GM12878 (cell line): ENCODE measurements at regions not wholly inside any gene's neighbourhood (a gene's known extent, or its start where the extent isn't known, plus 50 kb on each side); places are given as distances from the start of the nearest gene placed in this dataset.

Experiments used
- ATAC-seq: fragments of 200-7000 bp; cut with Tn5 transposase; 3 replicates; pipeline ENCODE4 v1.9.1; 2020; ENCODE audit warnings: mild to moderate bottlenecking, moderate library complexity
- BruUV-seq: library from RNA; stranded (reverse); fragments of 400-500 nt; replicated peaks from 2 replicates; lab custom pipeline; 2021; lab: Mats Ljungman, UMichigan
- CTCF ChIA-PET: fragments of 300-600 bp; sonication (Branson Sonifier 250); formaldehyde crosslinking; extraction: SDS; loops from one replicate; lab custom pipeline; 2021; ENCODE audit warnings: inconsistent platforms; lab: Yijun Ruan, JAX
- POLR2A ChIA-PET: fragments of 350-600 bp; formaldehyde crosslinking; extraction: SDS; loops from one replicate; lab custom pipeline; 2021; ENCODE audit warnings: inconsistent platforms; lab: Charles Lee
- RAD21 ChIA-PET: fragments of 300-600 bp; sonication (Branson Sonifier 250); formaldehyde crosslinking; loops from one replicate; lab custom pipeline; 2023; ENCODE audit warnings: antibody characterized with exemption; ENCODE audit not compliant: unreplicated experiment; lab: Charles Lee
- SMC1A ChIA-PET: fragments of 300-600 bp; sonication (Branson Sonifier 250); formaldehyde crosslinking; loops from one replicate; lab custom pipeline; 2023; ENCODE audit not compliant: unreplicated experiment, uncharacterized antibody; lab: Charles Lee
- DNase-seq: peaks from one replicate; pipeline ENCODE4 v3.0.0-alpha.2; 2011; ENCODE audit warnings: low read depth, low spot score
- FAIRE-seq: peaks from 3 replicates; lab custom pipeline; 2011; peaks lifted over from hg19 to GRCh38; lab: Jason Lieb, UNC
- H2AFZ ChIP-seq: 2 replicates; pipeline ENCODE4 v1.6.0; 2011; ENCODE audit warnings: low read depth, low read length, control low read depth; ENCODE audit not compliant: control insufficient read depth
- H3K27ac ChIP-seq: 2 replicates; pipeline ENCODE4 v1.5.1; 2011; ENCODE audit warnings: control low read depth; ENCODE audit not compliant: control insufficient read depth, insufficient read depth
- H3K27me3 ChIP-seq, 2 experiments: replicated peaks in 1 of 2; 2 replicates each; pipeline versions ENCODE4 v1.6.0 to v1.6.1; 2011; ENCODE audit warnings: low read length in 1 of 2; ENCODE audit not compliant: control insufficient read depth in 2 of 2, insufficient read depth in 2 of 2
- H3K36me3 ChIP-seq, 2 experiments: 2 replicates each; pipeline ENCODE4 v1.5.1; 2011; ENCODE audit warnings: low read length in 1 of 2; ENCODE audit not compliant: control insufficient read depth in 2 of 2, insufficient read depth in 2 of 2
- H3K4me1 ChIP-seq: 2 replicates; pipeline ENCODE4 v1.6.1; 2011; ENCODE audit warnings: mild to moderate bottlenecking, low read length, moderate library complexity, mixed read lengths; ENCODE audit not compliant: control insufficient read depth, insufficient read depth
- H3K4me2 ChIP-seq: 2 replicates; pipeline ENCODE4 v1.6.0; 2011; ENCODE audit warnings: control low read depth; ENCODE audit not compliant: control insufficient read depth, insufficient read depth
- H3K4me3 ChIP-seq: fragments of 200-600 bp; sonication (generic); 2 replicates; pipeline ENCODE4 v1.5.1; 2016
- H3K79me2 ChIP-seq: 2 replicates; pipeline ENCODE4 v1.6.0; 2011; ENCODE audit warnings: low read length; ENCODE audit not compliant: control insufficient read depth, insufficient read depth
- H3K9ac ChIP-seq: 2 replicates; pipeline ENCODE4 v1.8.0; 2011; ENCODE audit warnings: low read length, control low read depth, mixed read lengths; ENCODE audit not compliant: control insufficient read depth, insufficient read depth
- H3K9me3 ChIP-seq: replicated peaks from 3 replicates; pipeline ENCODE4 v1.5.1; 2011; ENCODE audit warnings: mild to moderate bottlenecking, low read length; ENCODE audit not compliant: control insufficient read depth, insufficient read depth
- H4K20me1 ChIP-seq: 2 replicates; pipeline ENCODE4 v1.6.0; 2011; ENCODE audit not compliant: control insufficient read depth, insufficient read depth
- BACH1 ChIP-seq: fragments of 450-650 bp; IDR thresholded peaks from 2 replicates; pipeline ENCODE4 v1.6.1; 2017; ENCODE audit warnings: mild to moderate bottlenecking, borderline replicate concordance
- CHD1 ChIP-seq: IDR thresholded peaks from 2 replicates; pipeline ENCODE4 v1.6.1; 2012; ENCODE audit warnings: low read depth, low read length, improper control_type of control experiment
- NR2F1 ChIP-seq: fragments of 450-650 bp; conservative IDR thresholded peaks from 2 replicates; pipeline ENCODE4 v1.6.1; 2017; ENCODE audit warnings: mild to moderate bottlenecking
- NRF1 ChIP-seq: conservative IDR thresholded peaks from 2 replicates; pipeline ENCODE4 v1.6.1; 2011; ENCODE audit warnings: mild to moderate bottlenecking, low read depth, low read length, improper control_type of control experiment
- SP1 ChIP-seq: IDR thresholded peaks from one replicate; pipeline ENCODE4 v1.6.1; 2011; ENCODE audit warnings: low read depth, low read length
- STAT3 ChIP-seq: IDR thresholded peaks from 2 replicates; pipeline ENCODE4 v1.6.1; 2011; ENCODE audit warnings: low read depth, low read length, improper control_type of control experiment
- SUPT20H ChIP-seq: IDR thresholded peaks from 2 replicates; pipeline ENCODE4 v1.6.1; 2011; ENCODE audit warnings: low read depth, mild to moderate bottlenecking, low read length, moderate library complexity, borderline replicate concordance; ENCODE audit not compliant: control insufficient read depth
- ZNF384 ChIP-seq: IDR thresholded peaks from 2 replicates; pipeline ENCODE4 v1.6.1; 2012; ENCODE audit warnings: low read depth, mild to moderate bottlenecking, low read length, improper control_type of control experiment, borderline replicate concordance
- WGBS: methylation state at CpG from one replicate; pipeline ENCODE4 v1.1.6; 2016; ENCODE audit warnings: low lambda C conversion rate; ENCODE audit not compliant: insufficient replicate concordance, insufficient coverage; ENCODE audit errors: missing lambda C conversion rate; 5-methylcytosine and 5-hydroxymethylcytosine counted together
- in situ Hi-C: fragments of 300-500 bp; cut with MboI; formaldehyde crosslinking; loops from 9 replicates; pipeline ENCODE4 v1.14.3; 2018; ENCODE audit warnings: mixed read lengths
- intact Hi-C: fragments of 100-400 bp; cut with micrococcal nuclease; formaldehyde crosslinking; loops from one replicate; pipeline ENCODE4 v1.14.2; 2022; ENCODE audit not compliant: unreplicated experiment
- TF ChIP-seq, protein P1 (sequence below), 3 experiments: IDR thresholded peaks in 2 of 3; conservative IDR thresholded peaks in 1 of 3; 2 replicates each; pipeline ENCODE4 v1.5.1; 2011; ENCODE audit warnings: low read depth in 3 of 3, low read length in 3 of 3, mild to moderate bottlenecking in 3 of 3, control low read depth in 2 of 3, moderate library complexity in 2 of 3, inconsistent platforms in 1 of 3, mixed read lengths in 1 of 3; ENCODE audit not compliant: control insufficient read depth in 2 of 3, insufficient read depth in 1 of 3; ENCODE audit errors: extremely low read depth in 1 of 3
- TF ChIP-seq, protein P2 (sequence below): fragments of 450-650 bp; IDR thresholded peaks from 2 replicates; pipeline ENCODE4 v1.6.1; 2017; ENCODE audit warnings: borderline replicate concordance
- TF ChIP-seq, protein P3 (sequence below): IDR thresholded peaks from 2 replicates; pipeline ENCODE4 v1.6.1; 2011; ENCODE audit warnings: borderline replicate concordance, low read depth, mild to moderate bottlenecking, moderate library complexity, mixed read lengths, low read length; ENCODE audit not compliant: insufficient read depth; ENCODE audit errors: extremely low read length

DNA sequence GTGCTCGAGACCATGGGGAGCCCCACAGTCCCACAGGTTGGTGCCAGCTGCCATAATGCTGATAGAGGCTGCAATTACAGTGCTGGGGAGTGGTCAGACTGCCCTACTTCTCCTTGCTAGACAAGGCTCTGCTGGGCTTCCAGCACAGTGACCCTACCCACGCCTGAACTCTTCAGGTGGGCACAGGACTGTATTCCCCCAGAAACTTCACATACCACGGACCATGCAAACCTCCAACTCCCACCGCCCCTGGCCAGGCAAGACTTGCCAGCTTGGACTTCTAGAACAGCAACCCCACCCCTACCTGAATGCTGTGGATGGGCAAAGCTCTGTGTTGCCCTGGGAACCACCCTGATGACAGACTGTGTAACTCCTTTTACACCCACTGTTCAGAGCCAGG, 885.3 kb downstream of the SI start:
- no TSS peak for BruUV-seq
- no peaks in the 10 kb centered on the region for H3K9me3 ChIP-seq
- no peaks in the 10 kb centered on the region for H4K20me1 ChIP-seq
- H2AFZ ChIP-seq: no peak overlapping the region
- TF ChIP-seq ZNF384 (no peak), NR2F1 (no peak), BACH1 (no peak), CHD1 (no peak), STAT3 (no peak)
- TF ChIP-seq, protein P1, sequence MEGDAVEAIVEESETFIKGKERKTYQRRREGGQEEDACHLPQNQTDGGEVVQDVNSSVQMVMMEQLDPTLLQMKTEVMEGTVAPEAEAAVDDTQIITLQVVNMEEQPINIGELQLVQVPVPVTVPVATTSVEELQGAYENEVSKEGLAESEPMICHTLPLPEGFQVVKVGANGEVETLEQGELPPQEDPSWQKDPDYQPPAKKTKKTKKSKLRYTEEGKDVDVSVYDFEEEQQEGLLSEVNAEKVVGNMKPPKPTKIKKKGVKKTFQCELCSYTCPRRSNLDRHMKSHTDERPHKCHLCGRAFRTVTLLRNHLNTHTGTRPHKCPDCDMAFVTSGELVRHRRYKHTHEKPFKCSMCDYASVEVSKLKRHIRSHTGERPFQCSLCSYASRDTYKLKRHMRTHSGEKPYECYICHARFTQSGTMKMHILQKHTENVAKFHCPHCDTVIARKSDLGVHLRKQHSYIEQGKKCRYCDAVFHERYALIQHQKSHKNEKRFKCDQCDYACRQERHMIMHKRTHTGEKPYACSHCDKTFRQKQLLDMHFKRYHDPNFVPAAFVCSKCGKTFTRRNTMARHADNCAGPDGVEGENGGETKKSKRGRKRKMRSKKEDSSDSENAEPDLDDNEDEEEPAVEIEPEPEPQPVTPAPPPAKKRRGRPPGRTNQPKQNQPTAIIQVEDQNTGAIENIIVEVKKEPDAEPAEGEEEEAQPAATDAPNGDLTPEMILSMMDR (IDR thresholded peaks at IDR 0.05 in 2 of 3, conservative IDR thresholded peaks at IDR 0.05 in 1 of 3; ENCODE audit: control insufficient read depth in 2 of 3, extremely low read depth in 1 of 3, insufficient read depth in 1 of 3, low read depth in 3 of 3, low read length in 3 of 3): no peak
- RAD21 ChIA-PET: no interaction called here
- FAIRE-seq (no peak), ATAC-seq (no peak), DNase-seq (no peak)
- 5% methylated on average over 4 of the region's 4 CpGs for WGBS
- H3K4me3 ChIP-seq: no peak overlapping the region
- CTCF ChIA-PET: interaction anchor here (1.0 kb wide), 1 partner anchor 539 kb away, joined by 3 read pairs; no protein-coding TSS in a partner anchor
- H3K27ac ChIP-seq: no peak overlapping the region
- no peak overlapping the region for H3K4me2 ChIP-seq
- no peaks in the 10 kb centered on the region for H3K27me3 ChIP-seq
- SMC1A ChIA-PET: no interaction called here
- H3K9ac ChIP-seq: no peak overlapping the region
- intact Hi-C loops: no loop called here
- H3K79me2 ChIP-seq: no peaks in the 10 kb centered on the region
- in situ Hi-C loops: no loop called here
- H3K4me1 ChIP-seq: no peaks in the 10 kb centered on the region
- POLR2A ChIA-PET: no interaction called here
- no peaks in the 10 kb centered on the region for H3K36me3 ChIP-seq

DNA sequence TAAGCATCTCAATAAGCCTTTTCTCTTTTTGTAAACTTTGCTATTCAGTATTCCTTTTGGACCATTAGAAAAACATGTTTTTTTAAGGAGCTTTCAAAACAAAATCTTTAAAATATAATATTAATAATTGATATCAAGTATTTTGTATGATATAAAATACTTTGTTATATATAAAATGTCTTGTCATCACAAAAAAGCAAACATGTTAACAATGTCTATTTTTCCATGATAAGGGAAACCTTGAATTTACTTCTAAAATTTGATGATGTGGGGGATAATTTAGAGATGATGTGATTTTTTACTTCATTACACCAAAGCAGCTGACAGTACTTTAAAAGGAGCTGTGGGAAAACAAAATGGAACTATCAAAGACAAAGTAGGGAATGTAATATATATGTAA, 887.7 kb downstream of the SI start:
- H3K27me3 ChIP-seq: no peaks in the 10 kb centered on the region
- TF ChIP-seq NRF1: no peak
- TF ChIP-seq SUPT20H: no peak
- no peak for TF ChIP-seq SP1
- TF ChIP-seq, protein P2, sequence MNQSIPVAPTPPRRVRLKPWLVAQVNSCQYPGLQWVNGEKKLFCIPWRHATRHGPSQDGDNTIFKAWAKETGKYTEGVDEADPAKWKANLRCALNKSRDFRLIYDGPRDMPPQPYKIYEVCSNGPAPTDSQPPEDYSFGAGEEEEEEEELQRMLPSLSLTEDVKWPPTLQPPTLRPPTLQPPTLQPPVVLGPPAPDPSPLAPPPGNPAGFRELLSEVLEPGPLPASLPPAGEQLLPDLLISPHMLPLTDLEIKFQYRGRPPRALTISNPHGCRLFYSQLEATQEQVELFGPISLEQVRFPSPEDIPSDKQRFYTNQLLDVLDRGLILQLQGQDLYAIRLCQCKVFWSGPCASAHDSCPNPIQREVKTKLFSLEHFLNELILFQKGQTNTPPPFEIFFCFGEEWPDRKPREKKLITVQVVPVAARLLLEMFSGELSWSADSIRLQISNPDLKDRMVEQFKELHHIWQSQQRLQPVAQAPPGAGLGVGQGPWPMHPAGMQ: no peak
- TF ChIP-seq, protein P3, sequence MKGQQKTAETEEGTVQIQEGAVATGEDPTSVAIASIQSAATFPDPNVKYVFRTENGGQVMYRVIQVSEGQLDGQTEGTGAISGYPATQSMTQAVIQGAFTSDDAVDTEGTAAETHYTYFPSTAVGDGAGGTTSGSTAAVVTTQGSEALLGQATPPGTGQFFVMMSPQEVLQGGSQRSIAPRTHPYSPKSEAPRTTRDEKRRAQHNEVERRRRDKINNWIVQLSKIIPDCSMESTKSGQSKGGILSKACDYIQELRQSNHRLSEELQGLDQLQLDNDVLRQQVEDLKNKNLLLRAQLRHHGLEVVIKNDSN: no peak

More for the DNA sequence above, 887.7 kb downstream of the SI start:
- intact Hi-C loops (no loop called here), in situ Hi-C loops (no loop called here)
- ATAC-seq: no peak
- H3K79me2 ChIP-seq: no peaks in the 10 kb centered on the region
- no peak overlapping the region for H3K27ac ChIP-seq
- RAD21 ChIA-PET: no interaction called here
- CTCF ChIA-PET: no interaction called here
- no peaks in the 10 kb centered on the region for H3K36me3 ChIP-seq
- no peak for DNase-seq
- no peaks in the 10 kb centered on the region for H4K20me1 ChIP-seq
- POLR2A ChIA-PET: no interaction called here
- H3K4me3 ChIP-seq: no peak overlapping the region
- BruUV-seq: no TSS peak
- H3K9me3 ChIP-seq: no peaks in the 10 kb centered on the region
- H3K4me1 ChIP-seq: no peaks in the 10 kb centered on the region
- H3K4me2 ChIP-seq: no peak overlapping the region
- no peak overlapping the region for H2AFZ ChIP-seq
- SMC1A ChIA-PET: interaction anchor here (0.6 to 1.1 kb wide), 2 partner anchors 9 to 908 kb away, joined by 3 read pairs; no protein-coding TSS in a partner anchor
- no peak overlapping the region for H3K9ac ChIP-seq
- no peak for FAIRE-seq
